Upper lobe of left lung (tissue), 4 donors: ENCODE measurements at regions not wholly inside any gene's neighbourhood (a gene's known extent, or its start where the extent isn't known, plus 50 kb on each side); places are given as distances from the start of the nearest gene placed in this dataset.

Experiments
- CTCF ChIP-seq, 6 experiments: fragments of 450-650 bp in 4 of 6; fragments of 200-600 bp in 2 of 6; sonication (generic) in 2 of 6; IDR thresholded peaks; one replicate each; pipeline ENCODE4 v1.5.1; 2016 to 2019; ENCODE audit warnings: antibody characterized with exemption in 6 of 6
- EP300 ChIP-seq, 4 donors: sonication (generic); formaldehyde crosslinking; IDR thresholded peaks; one replicate each; pipeline ENCODE4 v1.5.1; 2017; ENCODE audit warnings: antibody characterized with exemption in 4 of 4, control low read depth in 2 of 4

GRCh38 chr20:22963581-22963980 lies 71.5 kb upstream of the SSTR4 start:
- no peak for TF ChIP-seq EP300 (IDR thresholded peaks at IDR 0.05)
- no peak for TF ChIP-seq CTCF (IDR thresholded peaks at IDR 0.05)
